GM21360 (cell line): ENCODE measurements at regions not wholly inside any gene's neighbourhood (a gene's known extent, or its start where the extent isn't known, plus 50 kb on each side); places are given as distances from the start of the nearest gene placed in this dataset.

ENCODE experiments used
- ATAC-seq: cut with Tn5 transposase; IDR thresholded peaks from one replicate; pipeline ENCODE4 v1.9.1; 2021; ENCODE audit warnings: mild to moderate bottlenecking, moderate library complexity; ENCODE audit not compliant: unreplicated experiment

- no peak for ATAC-seq
Measured at GRCh38 chr1:38097284-38097898, 50.8 kb upstream of the POU3F1 start.
